Neural cell (in vitro differentiated cells): ENCODE measurements at regions not wholly inside any gene's neighbourhood (a gene's known extent, or its start where the extent isn't known, plus 50 kb on each side); places are given as distances from the start of the nearest gene placed in this dataset.

ENCODE experiments used
- CTCF ChIP-seq: fragments of 450-650 bp; IDR thresholded peaks from 2 replicates; pipeline ENCODE4 v1.5.1; 2014; ENCODE audit warnings: antibody characterized with exemption, mild to moderate bottlenecking, moderate library complexity; ENCODE audit not compliant: poor library complexity, severe bottlenecking
- EZH2 ChIP-seq: fragments of 200-600, 300-800 bp; shearing (Covaris generic), sonication (generic); IDR thresholded peaks from 2 replicates; pipeline ENCODE4 v1.6.1; 2014; ENCODE audit warnings: antibody characterized with exemption, low read length, borderline replicate concordance, mild to moderate bottlenecking; ENCODE audit not compliant: insufficient read depth, poor library complexity, severe bottlenecking
- RAD21 ChIP-seq: fragments of 450-650 bp; conservative IDR thresholded peaks from 2 replicates; pipeline ENCODE4 v1.6.1; 2014; ENCODE audit warnings: antibody characterized with exemption, mild to moderate bottlenecking, moderate library complexity
- SMC3 ChIP-seq: fragments of 450-650 bp; conservative IDR thresholded peaks from 2 replicates; pipeline ENCODE4 v1.6.1; 2014; ENCODE audit warnings: antibody characterized with exemption, mild to moderate bottlenecking, moderate library complexity; ENCODE audit not compliant: poor library complexity
- TAF1 ChIP-seq: IDR thresholded peaks from 2 replicates; pipeline ENCODE4 v1.6.1; 2012; ENCODE audit warnings: low read depth

GRCh38 chr4:156021298-156021697 lies 67.6 kb upstream of the CTSO start:
- TF ChIP-seq RAD21 (no peak), TAF1 (no peak), CTCF (no peak), EZH2 (no peak), SMC3 (no peak)
